ENCODE measurements at regions not wholly inside any gene's neighbourhood (a gene's known extent, or its start where the extent isn't known, plus 50 kb on each side); places are given as distances from the start of the nearest gene placed in this dataset.

DNA sequence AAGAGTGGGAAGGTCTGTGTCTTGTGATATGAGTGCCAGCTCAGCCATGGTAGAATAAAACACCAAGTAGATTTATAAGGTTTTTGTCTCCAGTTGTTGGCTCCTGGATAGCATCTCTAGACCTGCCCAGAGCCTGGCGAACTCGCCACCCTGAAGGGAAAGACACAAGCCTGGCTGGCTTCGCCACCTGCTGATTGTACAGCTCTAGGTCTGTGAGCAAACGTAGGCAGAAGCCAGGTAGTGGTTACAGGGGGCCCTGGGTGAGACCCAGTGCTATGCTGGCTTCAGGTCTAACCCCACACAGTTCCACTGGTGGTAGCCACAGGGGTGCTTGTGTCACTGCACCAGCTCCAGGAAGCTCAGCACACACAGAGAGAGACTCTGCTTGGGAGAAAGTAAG is 100.5 kb downstream of the BLTP1 start:
- Histone ChIP-seq H3K4me1 (ENCODE audit: control insufficient read depth, extremely low read depth, insufficient read depth, low read length) (no peaks in the 10 kb centered on the region), H3K4me2 (ENCODE audit: extremely low read depth, insufficient read depth, low read length) (no peak overlapping the region), H3K9ac (ENCODE audit: insufficient read depth, low read length) (no peak overlapping the region), H2AFZ (ENCODE audit: low read length) (no peak overlapping the region), H3K79me2 (ENCODE audit: control insufficient read depth, insufficient read depth, low read length) (no peaks in the 10 kb centered on the region), H3K27me3 (ENCODE audit: control insufficient read depth, insufficient read depth, low read length) (no peaks in the 10 kb centered on the region), H4K20me1 (ENCODE audit: control insufficient read depth, extremely low read depth, insufficient read depth, low read length) (no peaks in the 10 kb centered on the region), H3K9me3 (ENCODE audit: control insufficient read depth, insufficient read depth, low read depth, low read length) (no peaks in the 10 kb centered on the region), H3K36me3 (ENCODE audit: control insufficient read depth, insufficient read depth, low read length) (peaks cover 2% of the 10 kb centered on the region), H3K27ac (ENCODE audit: insufficient read depth, low read length) (no peak overlapping the region), H3K4me3 (replicated peaks in 1 of 4; ENCODE audit: control extremely low read depth in 1 of 4, insufficient read depth in 1 of 4, low read depth in 3 of 4, low read length in 4 of 4) (no peak overlapping the region)
- no peak for TF ChIP-seq EZH2 (IDR thresholded peaks at IDR 0.05; ENCODE audit: low read length, missing control alignments)
- TF ChIP-seq, protein P1, sequence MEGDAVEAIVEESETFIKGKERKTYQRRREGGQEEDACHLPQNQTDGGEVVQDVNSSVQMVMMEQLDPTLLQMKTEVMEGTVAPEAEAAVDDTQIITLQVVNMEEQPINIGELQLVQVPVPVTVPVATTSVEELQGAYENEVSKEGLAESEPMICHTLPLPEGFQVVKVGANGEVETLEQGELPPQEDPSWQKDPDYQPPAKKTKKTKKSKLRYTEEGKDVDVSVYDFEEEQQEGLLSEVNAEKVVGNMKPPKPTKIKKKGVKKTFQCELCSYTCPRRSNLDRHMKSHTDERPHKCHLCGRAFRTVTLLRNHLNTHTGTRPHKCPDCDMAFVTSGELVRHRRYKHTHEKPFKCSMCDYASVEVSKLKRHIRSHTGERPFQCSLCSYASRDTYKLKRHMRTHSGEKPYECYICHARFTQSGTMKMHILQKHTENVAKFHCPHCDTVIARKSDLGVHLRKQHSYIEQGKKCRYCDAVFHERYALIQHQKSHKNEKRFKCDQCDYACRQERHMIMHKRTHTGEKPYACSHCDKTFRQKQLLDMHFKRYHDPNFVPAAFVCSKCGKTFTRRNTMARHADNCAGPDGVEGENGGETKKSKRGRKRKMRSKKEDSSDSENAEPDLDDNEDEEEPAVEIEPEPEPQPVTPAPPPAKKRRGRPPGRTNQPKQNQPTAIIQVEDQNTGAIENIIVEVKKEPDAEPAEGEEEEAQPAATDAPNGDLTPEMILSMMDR (conservative IDR thresholded peaks at IDR 0.05 in 1 of 2, IDR thresholded peaks at IDR 0.05 in 1 of 2; ENCODE audit: low read depth in 1 of 2, low read length in 2 of 2): no peak
- DNase-seq (ENCODE audit: low read depth in 2 of 2): no peak

DNA sequence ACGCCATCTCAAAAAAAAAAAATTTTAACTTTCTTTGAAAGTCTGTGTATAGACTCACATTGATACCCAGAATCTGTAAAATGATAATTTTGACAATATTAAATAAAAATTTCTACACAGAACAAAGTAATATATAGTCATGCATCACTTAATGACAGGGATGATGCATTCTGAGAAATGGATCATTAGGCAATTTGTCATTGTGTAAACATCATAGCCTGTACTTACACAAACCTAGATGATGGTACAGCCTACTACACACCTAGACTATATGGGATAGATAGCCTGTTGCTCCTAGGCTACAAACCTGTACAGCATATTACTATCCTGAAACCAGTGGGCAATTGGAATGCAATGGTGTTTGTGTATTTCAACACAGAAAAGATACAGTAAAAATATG is 107.7 kb downstream of the BLTP1 start:
- Histone ChIP-seq H3K4me2 (ENCODE audit: extremely low read depth, insufficient read depth, low read length) (no peak overlapping the region), H3K36me3 (ENCODE audit: control insufficient read depth, insufficient read depth, low read length) (no peaks in the 10 kb centered on the region), H3K4me3 (replicated peaks in 1 of 4; ENCODE audit: control extremely low read depth in 1 of 4, insufficient read depth in 1 of 4, low read depth in 3 of 4, low read length in 4 of 4) (no peak overlapping the region), H2AFZ (ENCODE audit: low read length) (no peak overlapping the region), H3K9ac (ENCODE audit: insufficient read depth, low read length) (no peak overlapping the region), H4K20me1 (ENCODE audit: control insufficient read depth, extremely low read depth, insufficient read depth, low read length) (no peaks in the 10 kb centered on the region), H3K27me3 (ENCODE audit: control insufficient read depth, insufficient read depth, low read length) (no peaks in the 10 kb centered on the region), H3K4me1 (ENCODE audit: control insufficient read depth, extremely low read depth, insufficient read depth, low read length) (no peaks in the 10 kb centered on the region), H3K27ac (ENCODE audit: insufficient read depth, low read length) (no peak overlapping the region), H3K79me2 (ENCODE audit: control insufficient read depth, insufficient read depth, low read length) (no peaks in the 10 kb centered on the region), H3K9me3 (ENCODE audit: control insufficient read depth, insufficient read depth, low read depth, low read length) (no peaks in the 10 kb centered on the region)
- no peak for DNase-seq (ENCODE audit: low read depth in 2 of 2)
- no peak for TF ChIP-seq EZH2 (IDR thresholded peaks at IDR 0.05; ENCODE audit: low read length, missing control alignments)
- TF ChIP-seq, protein P1 (conservative IDR thresholded peaks at IDR 0.05 in 1 of 2, IDR thresholded peaks at IDR 0.05 in 1 of 2; ENCODE audit: low read depth in 1 of 2, low read length in 2 of 2): no peak

DNA sequence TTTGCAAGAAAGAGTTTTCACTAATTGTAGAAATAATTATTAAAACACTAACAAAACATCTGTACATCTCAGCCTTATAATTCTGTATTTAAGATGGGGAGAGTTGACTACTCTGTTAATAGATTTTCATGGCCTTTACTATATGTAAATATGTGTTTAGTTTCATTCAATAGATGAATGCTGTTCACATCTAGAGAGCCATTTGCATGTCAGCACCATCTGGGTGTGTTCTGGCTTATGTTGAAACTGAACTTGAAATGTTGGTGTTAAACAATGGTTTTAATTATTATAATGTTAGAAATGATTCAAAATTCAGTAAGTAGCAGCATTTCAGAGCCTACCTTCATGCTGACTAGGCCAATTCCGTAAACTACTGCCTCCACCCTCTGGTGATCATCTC is 102.5 kb upstream of the ADAD1 start:
- Histone ChIP-seq H3K27ac (ENCODE audit: insufficient read depth, low read length) (no peak overlapping the region), H3K4me3 (replicated peaks in 1 of 4; ENCODE audit: control extremely low read depth in 1 of 4, insufficient read depth in 1 of 4, low read depth in 3 of 4, low read length in 4 of 4) (no peak overlapping the region), H3K79me2 (ENCODE audit: control insufficient read depth, insufficient read depth, low read length) (no peaks in the 10 kb centered on the region), H3K36me3 (ENCODE audit: control insufficient read depth, insufficient read depth, low read length) (no peaks in the 10 kb centered on the region), H3K4me1 (ENCODE audit: control insufficient read depth, extremely low read depth, insufficient read depth, low read length) (no peaks in the 10 kb centered on the region), H3K4me2 (ENCODE audit: extremely low read depth, insufficient read depth, low read length) (no peak overlapping the region), H3K9ac (ENCODE audit: insufficient read depth, low read length) (no peak overlapping the region), H3K9me3 (ENCODE audit: control insufficient read depth, insufficient read depth, low read depth, low read length) (no peaks in the 10 kb centered on the region), H3K27me3 (ENCODE audit: control insufficient read depth, insufficient read depth, low read length) (no peaks in the 10 kb centered on the region), H2AFZ (ENCODE audit: low read length) (no peak overlapping the region), H4K20me1 (ENCODE audit: control insufficient read depth, extremely low read depth, insufficient read depth, low read length) (no peaks in the 10 kb centered on the region)
- TF ChIP-seq, protein P1 (conservative IDR thresholded peaks at IDR 0.05 in 1 of 2, IDR thresholded peaks at IDR 0.05 in 1 of 2; ENCODE audit: low read depth in 1 of 2, low read length in 2 of 2): no peak
- TF ChIP-seq EZH2 (IDR thresholded peaks at IDR 0.05; ENCODE audit: low read length, missing control alignments): no peak
- no peak for DNase-seq (ENCODE audit: low read depth in 2 of 2)

Measured in fibroblast of lung (primary cell).